GM18505 (cell line): ENCODE measurements at regions not wholly inside any gene's neighbourhood (a gene's known extent, or its start where the extent isn't known, plus 50 kb on each side); places are given as distances from the start of the nearest gene placed in this dataset.

Source experiments
- ATAC-seq: cut with Tn5 transposase; IDR thresholded peaks from one replicate; pipeline ENCODE4 v1.9.1; 2021; ENCODE audit not compliant: unreplicated experiment
- POLR2A ChIP-seq: IDR thresholded peaks from 4 replicates; pipeline ENCODE4 v1.6.1; 2011; ENCODE audit warnings: borderline replicate concordance; ENCODE audit not compliant: insufficient read depth, insufficient read length; ENCODE audit errors: extremely low read depth

DNA sequence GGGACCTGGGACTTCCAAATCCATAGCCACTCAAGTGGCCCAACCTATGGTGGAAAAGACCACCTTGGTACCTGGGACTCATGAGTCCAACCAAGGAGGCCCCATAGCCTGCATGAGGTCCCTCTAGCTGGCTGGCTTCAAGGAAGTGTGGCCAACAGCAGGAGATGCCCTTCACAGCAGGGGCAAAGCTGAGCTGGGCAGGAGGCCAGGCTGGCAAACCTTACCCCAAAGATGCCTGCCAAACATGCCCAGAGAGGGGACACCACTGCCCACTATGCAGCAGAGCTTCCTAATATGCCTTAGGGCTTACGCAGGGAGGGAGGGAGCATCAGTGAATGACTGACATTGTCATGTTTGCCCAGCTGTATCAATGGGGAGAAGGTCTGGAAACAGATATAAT lies 188.0 kb upstream of the GLI2 start:
- no peak for ATAC-seq
- TF ChIP-seq POLR2A, result no peak

- no peak for ATAC-seq
Measured at GRCh38 chr2:120548627-120549608, 186.8 kb upstream of the GLI2 start.

GRCh38 chr2:120549841-120550240 lies 185.8 kb upstream of the GLI2 start:
- TF ChIP-seq POLR2A, result no peak
- ATAC-seq, result no peak

More at GRCh38 chr2:120548627-120549608, 186.8 kb upstream of the GLI2 start:
- no peak for TF ChIP-seq POLR2A

GRCh38 chr2:120550282-120550681 lies 185.4 kb upstream of the GLI2 start:
- TF ChIP-seq POLR2A, result no peak
- no peak for ATAC-seq

DNA sequence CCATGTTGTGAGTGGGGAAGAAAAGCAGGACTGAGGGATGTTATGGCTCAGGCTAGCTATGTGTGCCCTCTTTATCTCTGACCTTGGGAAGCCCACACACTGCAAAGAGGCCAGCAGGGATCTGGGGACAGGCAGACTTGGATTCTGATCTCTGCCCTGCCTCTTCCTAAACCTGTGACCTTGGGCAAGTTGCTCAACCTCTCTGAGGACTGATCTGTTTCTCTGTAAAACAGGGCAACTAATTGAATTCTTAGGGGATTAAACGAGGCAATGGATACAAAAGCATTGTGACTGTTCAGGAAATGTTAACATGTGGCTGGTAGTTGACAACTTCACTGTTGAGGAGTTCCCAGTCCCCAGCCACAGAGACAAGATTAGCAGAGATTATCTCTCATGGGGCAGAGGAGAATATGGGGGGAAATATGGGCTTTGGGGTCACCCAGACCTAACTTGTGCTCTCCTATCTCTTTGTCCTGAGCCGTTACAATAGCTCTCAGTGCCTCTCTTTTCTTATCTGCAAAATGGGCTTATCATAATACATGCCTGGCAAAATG lies 184.7 kb upstream of the GLI2 start:
- ATAC-seq, result no peak
- no peak for TF ChIP-seq POLR2A

DNA sequence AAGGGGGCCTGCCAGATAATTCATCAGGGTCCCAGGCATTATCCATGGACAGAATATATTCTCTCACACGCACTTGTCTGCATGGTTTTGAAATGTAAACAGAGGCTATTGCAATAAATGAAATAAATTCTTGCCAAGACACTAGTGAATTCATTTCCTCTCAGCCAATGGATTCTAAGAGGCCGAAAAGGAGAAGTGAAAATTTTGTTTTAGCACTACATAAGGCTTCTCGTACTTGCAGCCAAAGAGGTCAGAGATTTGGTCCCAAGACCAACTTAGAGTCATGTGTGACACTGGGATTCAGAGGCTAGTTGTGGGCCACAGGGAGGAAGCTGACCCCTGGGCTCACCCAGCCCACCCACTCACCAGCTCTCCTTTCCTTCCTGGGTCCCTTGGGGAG lies 184.1 kb upstream of the GLI2 start:
- peak; percentile 58 for ATAC-seq
- TF ChIP-seq POLR2A, result no peak

DNA sequence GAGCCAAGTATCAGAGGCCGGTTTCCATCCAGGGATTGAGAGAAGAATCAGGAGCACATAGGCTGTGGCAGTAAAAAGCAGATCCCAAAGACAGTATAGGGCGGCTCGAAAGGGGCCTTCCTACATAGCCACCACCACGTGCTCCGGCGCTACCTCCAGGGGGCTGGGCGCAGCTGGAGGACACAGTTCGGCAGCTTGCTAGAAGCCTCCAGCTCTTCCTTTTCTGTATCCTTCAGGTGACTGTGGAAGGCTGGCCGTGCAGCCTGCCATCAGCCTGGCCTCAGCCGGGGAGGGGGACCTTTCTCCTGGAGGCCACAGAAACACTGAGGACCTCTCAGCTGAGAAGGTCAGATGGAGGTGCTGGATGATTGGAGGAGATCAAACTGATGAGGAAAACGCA lies 183.6 kb upstream of the GLI2 start:
- ATAC-seq, result no peak
- TF ChIP-seq POLR2A, result no peak

DNA sequence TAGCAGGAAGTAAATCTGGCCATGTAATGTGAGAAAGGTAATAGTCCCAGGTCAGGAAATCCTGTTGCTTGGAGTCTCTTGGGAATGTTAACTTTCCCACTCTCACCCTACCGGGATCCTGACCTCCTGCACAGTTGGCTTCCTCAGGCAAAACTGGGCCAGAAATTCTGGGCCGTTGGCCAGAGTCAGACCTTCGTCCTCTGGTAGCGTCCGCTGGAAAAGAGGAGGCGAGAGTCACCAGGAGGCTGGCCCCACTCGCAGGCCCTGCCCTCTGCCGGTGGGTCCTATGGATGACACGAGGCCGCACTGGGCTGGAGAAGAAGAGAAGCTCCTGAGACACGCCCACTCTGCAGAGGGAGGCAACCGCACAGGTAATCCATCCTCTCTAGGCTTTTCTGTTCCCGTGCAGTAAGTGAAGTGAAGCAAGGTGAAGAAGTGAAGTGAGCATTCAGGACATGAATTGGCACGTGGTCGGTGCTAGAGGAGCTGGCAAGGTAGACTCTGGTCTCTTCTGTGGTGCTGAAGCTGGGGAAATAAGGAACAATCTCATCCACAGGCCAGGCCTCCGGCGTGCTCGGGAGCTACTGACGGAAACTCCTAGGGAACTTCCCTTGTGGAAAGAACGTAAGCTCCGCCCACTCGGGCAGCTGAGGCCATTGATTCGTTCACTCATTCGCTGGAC lies 182.7 kb upstream of the GLI2 start:
- TF ChIP-seq POLR2A, result no peak
- no peak for ATAC-seq

DNA sequence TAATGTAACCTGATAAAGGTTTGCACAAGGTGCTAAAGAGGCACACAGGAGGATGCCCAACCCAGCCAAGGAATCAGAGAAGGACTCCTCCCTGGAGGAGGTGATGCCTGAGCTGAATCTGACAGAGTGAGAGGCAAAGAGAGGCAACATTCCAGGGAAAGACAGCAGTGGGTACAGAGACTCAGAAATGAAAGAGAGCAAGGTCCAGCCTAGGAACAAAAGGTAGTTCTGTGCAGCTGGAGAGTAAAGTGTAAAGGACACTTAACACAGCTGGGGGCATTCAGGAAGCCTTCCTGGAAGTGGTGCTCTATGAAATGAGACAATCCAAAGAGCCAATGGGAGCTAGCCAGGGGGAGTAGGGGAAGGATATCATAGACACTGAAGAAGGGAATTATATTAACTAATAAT lies 181.0 kb upstream of the GLI2 start:
- no peak for ATAC-seq
- no peak for TF ChIP-seq POLR2A

DNA sequence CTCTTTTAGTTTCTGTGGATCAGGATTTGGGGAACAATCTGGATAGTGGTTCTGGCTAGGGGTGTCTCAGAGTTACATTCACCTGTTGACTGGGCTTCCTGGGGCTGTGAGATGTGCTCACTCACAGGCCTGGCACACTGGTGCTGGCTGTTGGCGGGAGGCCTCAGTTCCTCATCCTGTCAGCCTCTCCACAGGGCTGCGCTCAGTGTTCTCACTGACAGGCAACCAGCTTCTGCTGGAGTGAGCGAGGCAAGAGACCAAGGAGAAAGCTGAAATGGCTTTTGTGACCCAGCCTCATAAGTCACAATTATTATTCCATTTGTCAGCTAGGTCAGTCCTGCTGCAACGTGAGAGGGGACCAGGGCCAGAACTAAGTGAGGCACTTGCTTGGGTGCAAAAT lies 180.6 kb upstream of the GLI2 start:
- no peak for ATAC-seq
- no peak for TF ChIP-seq POLR2A

GRCh38 chr2:120556911-120557310 lies 178.8 kb upstream of the GLI2 start:
- no peak for ATAC-seq
- TF ChIP-seq POLR2A, result no peak

GRCh38 chr2:120558847-120559246 lies 176.8 kb upstream of the GLI2 start:
- TF ChIP-seq POLR2A, result no peak
- no peak for ATAC-seq

DNA sequence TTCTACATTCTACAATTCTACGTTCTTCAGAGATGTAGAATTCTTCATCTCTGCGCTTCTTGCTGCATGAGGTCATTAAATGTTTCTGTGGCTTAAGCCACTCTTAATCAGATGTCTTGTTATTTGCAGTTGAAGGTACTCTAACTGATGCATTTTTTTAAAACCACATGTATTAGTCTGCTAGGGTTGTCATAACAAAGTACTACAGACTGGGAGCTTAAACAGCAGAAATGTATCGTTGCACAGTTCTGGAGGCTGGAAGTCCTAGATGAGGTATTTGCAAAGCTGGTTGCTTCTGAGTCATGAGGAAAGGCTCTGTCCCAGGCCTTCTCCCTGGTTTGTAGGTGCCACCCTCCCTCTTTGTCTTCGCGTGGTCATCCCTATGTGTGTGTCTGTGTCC lies 176.3 kb upstream of the GLI2 start:
- no peak for ATAC-seq
- no peak for TF ChIP-seq POLR2A
